Stomach (tissue), 4 donors: ENCODE measurements at regions not wholly inside any gene's neighbourhood (a gene's known extent, or its start where the extent isn't known, plus 50 kb on each side); places are given as distances from the start of the nearest gene placed in this dataset.

Experiments used
- CTCF ChIP-seq, 7 experiments: fragments of 450-650 bp in 4 of 7; fragments of 200-600 bp in 3 of 7; sonication (generic) in 3 of 7; IDR thresholded peaks; one replicate each; pipeline ENCODE4 v1.5.1; 2016 to 2019; ENCODE audit warnings: antibody characterized with exemption in 7 of 7, control low read depth in 2 of 7, mild to moderate bottlenecking in 1 of 7
- EP300 ChIP-seq: sonication (generic); formaldehyde crosslinking; IDR thresholded peaks from one replicate; pipeline ENCODE4 v1.6.1; 2017; ENCODE audit warnings: antibody characterized with exemption

DNA sequence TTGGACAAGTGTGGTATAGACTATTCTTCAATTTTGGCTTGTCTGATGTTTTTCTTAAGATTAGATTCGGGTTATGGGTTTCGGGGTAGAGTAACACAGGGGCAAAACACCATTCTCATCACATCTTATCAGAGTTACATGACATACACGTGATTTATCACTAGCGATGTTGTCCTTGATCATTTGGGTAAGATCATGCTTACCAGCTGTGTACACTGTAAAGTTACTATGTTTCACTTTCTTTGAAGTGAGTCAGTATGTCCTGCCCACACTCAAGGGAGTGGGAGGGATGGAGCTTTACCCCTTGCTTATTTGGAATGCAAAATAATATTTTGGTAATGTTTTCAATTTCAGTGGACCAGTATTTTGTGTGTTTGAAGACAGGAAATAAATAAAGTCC, 101.8 kb upstream of the TAF11L2 start:
- TF ChIP-seq CTCF (IDR thresholded peaks at IDR 0.05), result no peak
- TF ChIP-seq EP300, result no peak
